Peyer's patch (tissue), 4 donors: ENCODE measurements at regions not wholly inside any gene's neighbourhood (a gene's known extent, or its start where the extent isn't known, plus 50 kb on each side); places are given as distances from the start of the nearest gene placed in this dataset.
"Not testable (repeated sequence)": the region's sequence is repeated elsewhere in the genome, so short reads cannot be mapped to it uniquely, and the experiment has no call there.

ENCODE experiments used
- DNase-seq, 3 donors: peaks; one replicate each; pipeline ENCODE4 v3.0.0-alpha.2; 2017 to 2019
- H3K27ac ChIP-seq, 4 donors: fragments of 200-600 bp; sonication (generic); one replicate each; pipeline ENCODE4 v1.5.1; 2016 to 2019
- H3K27me3 ChIP-seq, 2 donors: fragments of 200-600 bp; sonication (generic); one replicate each; pipeline ENCODE4 v1.5.1; 2019
- H3K36me3 ChIP-seq, 3 donors: fragments of 200-600 bp; sonication (generic); one replicate each; pipeline ENCODE4 v1.5.1; 2016 to 2019
- H3K4me1 ChIP-seq, 4 donors: fragments of 200-600 bp; sonication (generic); one replicate each; pipeline ENCODE4 v1.5.1; 2016 to 2019
- H3K4me3 ChIP-seq, 4 donors: fragments of 200-600 bp; sonication (generic); 1 replicate in 3 of 4; 2 replicates in 1 of 4; pipeline ENCODE4 v1.5.1; 2016 to 2019; ENCODE audit warnings: mild to moderate bottlenecking in 1 of 4
- H3K9me3 ChIP-seq, 4 donors: fragments of 200-600 bp; sonication (generic); one replicate each; pipeline ENCODE4 v1.5.1; 2016 to 2019; ENCODE audit warnings: mild to moderate bottlenecking in 1 of 4
- CTCF ChIP-seq, 6 experiments: fragments of 450-650 bp in 4 of 6; fragments of 200-600 bp in 2 of 6; sonication (generic) in 1 of 6; IDR thresholded peaks; one replicate each; pipeline ENCODE4 v1.5.1; 2017 to 2019; ENCODE audit warnings: antibody characterized with exemption in 6 of 6, mild to moderate bottlenecking in 3 of 6, moderate library complexity in 1 of 6
- POLR2A ChIP-seq, 2 donors: fragments of 450-650 bp; IDR thresholded peaks; one replicate each; pipeline ENCODE4 v1.5.1; 2017; ENCODE audit warnings: antibody characterized with exemption in 2 of 2, mild to moderate bottlenecking in 2 of 2, moderate library complexity in 2 of 2

GRCh38 chrX:96102997-96103396 lies 581.6 kb upstream of the DIAPH2 start:
- DNase-seq, result no peak
- no peaks in the 10 kb centered on the region for H3K9me3 ChIP-seq

GRCh38 chrX:96112689-96113088 lies 572.0 kb upstream of the DIAPH2 start:
- Histone ChIP-seq H3K4me1 (no peaks in the 10 kb centered on the region), H3K27ac (no peak overlapping the region), H3K27me3 (no peaks in the 10 kb centered on the region), H3K4me3 (no peak overlapping the region), H3K36me3 (no peaks in the 10 kb centered on the region), H3K9me3 (no peaks in the 10 kb centered on the region)
- TF ChIP-seq POLR2A (IDR thresholded peaks at IDR 0.05), result no peak
- TF ChIP-seq CTCF (IDR thresholded peaks at IDR 0.05), result no peak
- no peak for DNase-seq

More at GRCh38 chrX:96102997-96103396, 581.6 kb upstream of the DIAPH2 start:
- no peak overlapping the region for H3K27ac ChIP-seq
- TF ChIP-seq CTCF (IDR thresholded peaks at IDR 0.05) (no peak), POLR2A (IDR thresholded peaks at IDR 0.05) (no peak)
- no peaks in the 10 kb centered on the region for H3K27me3 ChIP-seq
- H3K4me3 ChIP-seq, result no peak overlapping the region
- H3K36me3 ChIP-seq, result no peaks in the 10 kb centered on the region
- H3K4me1 ChIP-seq, result no peaks in the 10 kb centered on the region

GRCh38 chrX:96126182-96126581 lies 558.5 kb upstream of the DIAPH2 start:
- TF ChIP-seq CTCF (IDR thresholded peaks at IDR 0.05), result no peak
- TF ChIP-seq POLR2A (IDR thresholded peaks at IDR 0.05), result no peak
- no peak for DNase-seq
- Histone ChIP-seq H3K4me3 (no peak overlapping the region), H3K4me1 (no peaks in the 10 kb centered on the region), H3K27ac (no peak overlapping the region), H3K36me3 (no peaks in the 10 kb centered on the region), H3K27me3 (no peaks in the 10 kb centered on the region), H3K9me3 (no peaks in the 10 kb centered on the region)

DNA sequence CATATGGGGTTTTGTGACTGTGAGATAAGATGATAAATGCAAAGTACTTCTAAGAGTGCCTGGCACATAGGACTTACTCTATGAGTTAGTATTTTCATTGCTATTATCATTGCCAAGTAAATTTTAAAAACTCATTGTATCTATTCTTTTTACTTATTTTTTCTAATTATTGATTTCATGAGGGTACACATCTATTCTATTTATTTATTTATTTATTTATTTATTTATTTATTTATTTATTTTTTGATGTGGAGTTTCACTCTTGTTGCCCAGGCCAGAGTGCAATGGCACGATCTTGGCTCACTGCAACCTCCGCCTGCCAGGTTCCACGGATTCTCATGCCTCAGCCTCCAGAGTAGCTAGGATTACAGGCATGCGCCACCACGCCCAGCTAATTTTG lies 556.6 kb upstream of the DIAPH2 start:
- H3K9me3 ChIP-seq, H3K36me3 ChIP-seq, DNase-seq, H3K27ac ChIP-seq, H3K4me3 ChIP-seq, H3K27me3 ChIP-seq, H3K4me1 ChIP-seq: not testable (repeated sequence)

DNA sequence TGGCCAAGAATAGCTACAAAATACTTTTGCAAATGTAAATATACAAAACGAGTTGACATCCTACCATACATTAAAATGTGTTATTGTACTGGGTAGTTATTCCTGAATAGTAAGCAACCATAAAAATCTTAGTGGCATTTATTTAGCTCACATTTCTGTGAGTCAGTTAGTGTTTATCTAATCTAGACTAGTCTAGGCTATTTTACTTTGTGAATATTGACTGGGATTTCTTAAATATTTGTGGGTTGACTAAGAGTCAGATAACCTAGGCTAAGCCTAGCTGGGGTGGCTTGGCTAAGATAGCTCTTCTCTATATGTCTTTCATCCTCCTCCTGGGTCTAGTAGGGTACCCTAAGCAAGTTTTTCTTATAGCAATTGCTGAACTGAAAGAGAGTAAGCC lies 543.8 kb upstream of the DIAPH2 start:
- TF ChIP-seq POLR2A (IDR thresholded peaks at IDR 0.05), result no peak
- TF ChIP-seq CTCF (IDR thresholded peaks at IDR 0.05), result no peak
- no peak overlapping the region for H3K4me3 ChIP-seq
- no peaks in the 10 kb centered on the region for H3K36me3 ChIP-seq
- H3K27me3 ChIP-seq, result no peaks in the 10 kb centered on the region
- no peaks in the 10 kb centered on the region for H3K4me1 ChIP-seq
- no peaks in the 10 kb centered on the region for H3K9me3 ChIP-seq
- DNase-seq, result no peak
- no peak overlapping the region for H3K27ac ChIP-seq

- Histone ChIP-seq H3K4me1 (no peaks in the 10 kb centered on the region), H3K4me3 (no peak overlapping the region), H3K27me3 (no peaks in the 10 kb centered on the region), H3K27ac (no peak overlapping the region), H3K36me3 (no peaks in the 10 kb centered on the region), H3K9me3 (no peaks in the 10 kb centered on the region)
- TF ChIP-seq POLR2A (IDR thresholded peaks at IDR 0.05), result no peak
- no peak for TF ChIP-seq CTCF (IDR thresholded peaks at IDR 0.05)
- DNase-seq, result no peak
Measured at GRCh38 chrX:96147681-96148080, 537.0 kb upstream of the DIAPH2 start.
